ENCODE measurements at regions not wholly inside any gene's neighbourhood (a gene's known extent, or its start where the extent isn't known, plus 50 kb on each side); places are given as distances from the start of the nearest gene placed in this dataset.
"Not testable (repeated sequence)": the region's sequence is repeated elsewhere in the genome, so short reads cannot be mapped to it uniquely, and the experiment has no call there.

GRCh38 chr3:101963902-101964362, 114.6 kb downstream of the NFKBIZ start:
- ATAC-seq (replicated peaks in 6 of 8), result peak in 2 of 8 experiments; percentile 62 to 91

GRCh38 chr3:101964861-101965260, 115.5 kb downstream of the NFKBIZ start:
- WGBS, 10 experiments, result 30 to 100% (median 61%) methylated on average over 1 to 4 of the region's 4 CpGs; no CpG with 5 or more reads in 4 of the 10 experiments
- peak in 2 of 8 experiments; percentile 23 to 27 for ATAC-seq (replicated peaks in 6 of 8)
- no peaks in the 10 kb centered on the region for H3K4me1 ChIP-seq (replicated peaks in 1 of 2)
- in situ Hi-C loops (cut with MboI; ENCODE audit: low pct_unique_long_range_greater_than_20kb in 2 of 9, low sequenced_read_pairs in 9 of 9, unreplicated experiment in 9 of 9), result no loop called here
- H3K4me3 ChIP-seq, result no peak overlapping the region
- no peak overlapping the region for H3K27ac ChIP-seq

More at GRCh38 chr3:101963902-101964362, 114.6 kb downstream of the NFKBIZ start:
- Histone ChIP-seq H3K27ac (no peak overlapping the region), H3K4me1 (replicated peaks in 1 of 2) (no peaks in the 10 kb centered on the region), H3K4me3 (no peak overlapping the region)
- in situ Hi-C loops (cut with MboI; ENCODE audit: low pct_unique_long_range_greater_than_20kb in 2 of 9, low sequenced_read_pairs in 9 of 9, unreplicated experiment in 9 of 9), result no loop called here
- WGBS, 10 experiments, result 0 to 94% (median 44%) methylated on average over 1 to 3 of the region's 3 CpGs; no CpG with 5 or more reads in 3 of the 10 experiments

GRCh38 chr3:101966226-101966625, 116.9 kb downstream of the NFKBIZ start:
- Histone ChIP-seq H3K27ac (no peak overlapping the region), H3K4me1 (replicated peaks in 1 of 2) (no peaks in the 10 kb centered on the region), H3K4me3 (no peak overlapping the region)
- WGBS, 10 experiments, result 0 to 100% (median 60%) methylated on average over 1 of the region's 1 CpG; no CpG with 5 or more reads in 3 of the 10 experiments
- peak in 1 of 8 experiments; percentile 44 for ATAC-seq (replicated peaks in 6 of 8)
- in situ Hi-C loops (cut with MboI; ENCODE audit: low pct_unique_long_range_greater_than_20kb in 2 of 9, low sequenced_read_pairs in 9 of 9, unreplicated experiment in 9 of 9), result no loop called here

- no peaks in the 10 kb centered on the region for H3K4me1 ChIP-seq (replicated peaks in 1 of 2)
- 49 to 100% (median 89%) methylated on average over 1 to 4 of the region's 4 CpGs for WGBS, 10 experiments
- in situ Hi-C loops (cut with MboI; ENCODE audit: low pct_unique_long_range_greater_than_20kb in 2 of 9, low sequenced_read_pairs in 9 of 9, unreplicated experiment in 9 of 9), result no loop called here
These were observed 120.9 kb downstream of the NFKBIZ start for GRCh38 chr3:101970212-101970611.

GRCh38 chr3:101970905-101971304, 121.6 kb downstream of the NFKBIZ start:
- H3K27ac ChIP-seq, result no peak overlapping the region
- in situ Hi-C loops (cut with MboI; ENCODE audit: low pct_unique_long_range_greater_than_20kb in 2 of 9, low sequenced_read_pairs in 9 of 9, unreplicated experiment in 9 of 9), result no loop called here
- no peak overlapping the region for H3K4me3 ChIP-seq
- peak in 2 of 8 experiments; percentile 53 to 91 for ATAC-seq (replicated peaks in 6 of 8)
- H3K4me1 ChIP-seq (replicated peaks in 1 of 2), result no peaks in the 10 kb centered on the region
- WGBS, 10 experiments, result 29 to 93% (median 64%) methylated on average over 1 to 4 of the region's 6 CpGs; no CpG with 5 or more reads in 6 of the 10 experiments

More at GRCh38 chr3:101970212-101970611, 120.9 kb downstream of the NFKBIZ start:
- no peak for ATAC-seq (replicated peaks in 6 of 8)
- Histone ChIP-seq H3K4me3 (no peak overlapping the region), H3K27ac (no peak overlapping the region)

- no peak for ATAC-seq (replicated peaks in 6 of 8)
- no peak overlapping the region for H3K4me3 ChIP-seq
- WGBS, 10 experiments, result 0 to 66% (median 37%) methylated on average over 2 of the region's 2 CpGs; no CpG with 5 or more reads in 4 of the 10 experiments
- H3K4me1 ChIP-seq (replicated peaks in 1 of 2), result no peaks in the 10 kb centered on the region
- in situ Hi-C loops (cut with MboI; ENCODE audit: low pct_unique_long_range_greater_than_20kb in 2 of 9, low sequenced_read_pairs in 9 of 9, unreplicated experiment in 9 of 9), result no loop called here
- H3K27ac ChIP-seq, result no peak overlapping the region
These were observed 123.3 kb downstream of the NFKBIZ start for GRCh38 chr3:101972430-101973162.

- no peak for ATAC-seq (replicated peaks in 6 of 8)
- H3K4me3 ChIP-seq, result no peak overlapping the region
- in situ Hi-C loops (cut with MboI; ENCODE audit: low pct_unique_long_range_greater_than_20kb in 2 of 9, low sequenced_read_pairs in 9 of 9, unreplicated experiment in 9 of 9), result no loop called here
- H3K27ac ChIP-seq, result no peak overlapping the region
- WGBS, 10 experiments, result 17 to 100% (median 82%) methylated on average over 1 of the region's 1 CpG; no CpG with 5 or more reads in 2 of the 10 experiments
- no peaks in the 10 kb centered on the region for H3K4me1 ChIP-seq (replicated peaks in 1 of 2)
These were observed 123.8 kb downstream of the NFKBIZ start for GRCh38 chr3:101973163-101973505.

- in situ Hi-C loops (cut with MboI; ENCODE audit: low pct_unique_long_range_greater_than_20kb in 2 of 9, low sequenced_read_pairs in 9 of 9, unreplicated experiment in 9 of 9); H3K27ac ChIP-seq; ATAC-seq (replicated peaks in 6 of 8); H3K4me1 ChIP-seq (replicated peaks in 1 of 2); H3K4me3 ChIP-seq: not testable (repeated sequence)
- 57 to 100% (median 100%) methylated on average over 1 of the region's 1 CpG; no CpG with 5 or more reads in 1 of the 10 experiments for WGBS, 10 experiments
These were observed 126.1 kb downstream of the NFKBIZ start for GRCh38 chr3:101975415-101975814.

GRCh38 chr3:101976473-101976872, 127.2 kb downstream of the NFKBIZ start:
- H3K4me1 ChIP-seq (replicated peaks in 1 of 2), result no peaks in the 10 kb centered on the region
- no peak for ATAC-seq (replicated peaks in 6 of 8)
- no peak overlapping the region for H3K27ac ChIP-seq
- in situ Hi-C loops (cut with MboI; ENCODE audit: low pct_unique_long_range_greater_than_20kb in 2 of 9, low sequenced_read_pairs in 9 of 9, unreplicated experiment in 9 of 9), result no loop called here
- 44 to 100% (median 83%) methylated on average over 1 of the region's 1 CpG; no CpG with 5 or more reads in 1 of the 10 experiments for WGBS, 10 experiments
- H3K4me3 ChIP-seq, result no peak overlapping the region

GRCh38 chr3:101978348-101978747, 129.0 kb downstream of the NFKBIZ start:
- Histone ChIP-seq H3K4me3 (no peak overlapping the region), H3K4me1 (replicated peaks in 1 of 2) (no peaks in the 10 kb centered on the region), H3K27ac (no peak overlapping the region)
- in situ Hi-C loops (cut with MboI; ENCODE audit: low pct_unique_long_range_greater_than_20kb in 2 of 9, low sequenced_read_pairs in 9 of 9, unreplicated experiment in 9 of 9), result no loop called here
- 17 to 63% (median 29%) methylated on average over 1 to 2 of the region's 2 CpGs for WGBS, 10 experiments
- no peak for ATAC-seq (replicated peaks in 6 of 8)

- in situ Hi-C loops (cut with MboI; ENCODE audit: low pct_unique_long_range_greater_than_20kb in 2 of 9, low sequenced_read_pairs in 9 of 9, unreplicated experiment in 9 of 9), result no loop called here
- Histone ChIP-seq H3K27ac (no peak overlapping the region), H3K4me3 (no peak overlapping the region), H3K4me1 (replicated peaks in 1 of 2) (no peaks in the 10 kb centered on the region)
- ATAC-seq (replicated peaks in 6 of 8), result no peak
- 64 to 100% (median 92%) methylated on average over 1 to 3 of the region's 3 CpGs for WGBS, 10 experiments
These were observed 129.7 kb downstream of the NFKBIZ start for GRCh38 chr3:101979033-101979432.

- Histone ChIP-seq H3K4me1 (replicated peaks in 1 of 2) (no peaks in the 10 kb centered on the region), H3K4me3 (no peak overlapping the region), H3K27ac (no peak overlapping the region)
- in situ Hi-C loops (cut with MboI; ENCODE audit: low pct_unique_long_range_greater_than_20kb in 2 of 9, low sequenced_read_pairs in 9 of 9, unreplicated experiment in 9 of 9), result no loop called here
- peak in 1 of 8 experiments; percentile 25 for ATAC-seq (replicated peaks in 6 of 8)
- WGBS, 10 experiments, result 0 to 93% (median 71%) methylated on average over 1 to 4 of the region's 4 CpGs; no CpG with 5 or more reads in 2 of the 10 experiments
These were observed 135.0 kb downstream of the NFKBIZ start for GRCh38 chr3:101984356-101984755.

GRCh38 chr3:101988596-101988995, 139.3 kb downstream of the NFKBIZ start:
- in situ Hi-C loops (cut with MboI; ENCODE audit: low pct_unique_long_range_greater_than_20kb in 2 of 9, low sequenced_read_pairs in 9 of 9, unreplicated experiment in 9 of 9), result no loop called here
- no peaks in the 10 kb centered on the region for H3K4me1 ChIP-seq (replicated peaks in 1 of 2)
- no peak overlapping the region for H3K4me3 ChIP-seq
- ATAC-seq (replicated peaks in 6 of 8), result no peak
- no peak overlapping the region for H3K27ac ChIP-seq
- 0 to 100% (median 85%) methylated on average over 1 to 3 of the region's 3 CpGs; no CpG with 5 or more reads in 3 of the 10 experiments for WGBS, 10 experiments

All from motor neuron (in vitro differentiated cells).